Endothelial cell (in vitro differentiated cells): ENCODE measurements at regions not wholly inside any gene's neighbourhood (a gene's known extent, or its start where the extent isn't known, plus 50 kb on each side); places are given as distances from the start of the nearest gene placed in this dataset.

Experiments
- DNase-seq: peaks from one replicate; pipeline ENCODE4 v3.0.0; 2021; ENCODE audit warnings: low spot score
- H3K27ac Mint-ChIP-seq: one replicate; pipeline ENCODE4 v1.8.0; 2021; ENCODE audit warnings: mixed read lengths, inconsistent platforms; ENCODE audit not compliant: unreplicated experiment
- H3K27me3 Mint-ChIP-seq: one replicate; pipeline ENCODE4 v1.8.0; 2021; ENCODE audit warnings: mild to moderate bottlenecking, moderate library complexity, mixed read lengths, inconsistent platforms; ENCODE audit not compliant: unreplicated experiment
- H3K36me3 Mint-ChIP-seq: one replicate; pipeline ENCODE4 v1.8.0; 2021; ENCODE audit warnings: mild to moderate bottlenecking, low read depth, mixed read lengths, inconsistent platforms; ENCODE audit not compliant: unreplicated experiment
- H3K4me1 Mint-ChIP-seq: one replicate; pipeline ENCODE4 v1.8.0; 2021; ENCODE audit warnings: mild to moderate bottlenecking, mixed read lengths, inconsistent platforms; ENCODE audit not compliant: unreplicated experiment
- H3K4me3 Mint-ChIP-seq: one replicate; pipeline ENCODE4 v1.8.0; 2021; ENCODE audit warnings: mild to moderate bottlenecking, mixed read lengths, inconsistent platforms; ENCODE audit not compliant: unreplicated experiment
- H3K9me3 Mint-ChIP-seq: one replicate; pipeline ENCODE4 v1.8.0; 2021; ENCODE audit warnings: mixed read lengths, inconsistent platforms; ENCODE audit not compliant: unreplicated experiment
- TF ChIP-seq, protein P1 (sequence below): fragments of 200-600 bp; sonication (generic); IDR thresholded peaks from one replicate; pipeline ENCODE4 v1.5.0; 2021; ENCODE audit warnings: antibody characterized with exemption; ENCODE audit not compliant: unreplicated experiment

DNA sequence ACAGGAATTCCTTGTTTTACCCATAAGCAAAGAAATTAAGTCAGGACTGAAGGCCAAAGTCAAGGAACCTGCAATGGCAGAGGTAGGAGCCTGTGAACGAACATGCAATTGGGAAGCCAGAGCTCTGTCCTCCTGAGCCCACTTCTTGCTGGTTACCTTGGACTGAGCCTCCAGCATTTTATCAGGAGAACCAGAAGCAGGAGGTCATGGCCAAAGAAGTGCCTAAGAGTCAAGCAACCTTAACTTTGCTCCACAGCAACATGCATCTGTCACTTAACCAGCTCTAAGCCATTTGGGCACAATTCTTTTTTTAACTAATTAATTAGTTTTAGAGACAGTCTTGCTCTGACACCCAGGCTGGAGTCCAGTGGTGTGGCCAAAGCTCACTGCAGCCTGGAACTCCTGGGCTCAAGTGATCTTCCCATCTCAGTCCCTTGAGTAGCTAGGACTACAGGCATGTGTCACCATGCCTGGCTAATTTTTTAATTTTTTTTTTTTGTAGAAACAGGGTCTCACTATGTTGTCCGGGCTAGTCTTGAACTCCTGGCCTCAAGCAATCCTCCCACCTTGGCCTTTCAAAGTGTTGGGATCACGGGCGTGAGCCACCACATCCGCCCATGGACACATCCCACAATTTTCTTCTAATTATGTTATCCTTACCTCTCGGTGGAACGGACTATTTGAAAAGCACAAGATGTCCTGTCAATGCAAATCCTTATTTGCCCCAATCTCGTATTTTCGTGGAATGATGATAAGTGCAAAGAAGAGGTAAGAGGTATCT, 334.2 kb downstream of the CD83 start:
- H3K27me3 Mint-ChIP-seq: peaks cover 4% of the 10 kb centered on the region
- H3K4me3 Mint-ChIP-seq: no peak overlapping the region
- no peak for DNase-seq
- peaks cover 7% of the 10 kb centered on the region for H3K4me1 Mint-ChIP-seq
- no peaks in the 10 kb centered on the region for H3K36me3 Mint-ChIP-seq
- H3K9me3 Mint-ChIP-seq: no peaks in the 10 kb centered on the region
- H3K27ac Mint-ChIP-seq: no peak overlapping the region
- TF ChIP-seq, protein P1, sequence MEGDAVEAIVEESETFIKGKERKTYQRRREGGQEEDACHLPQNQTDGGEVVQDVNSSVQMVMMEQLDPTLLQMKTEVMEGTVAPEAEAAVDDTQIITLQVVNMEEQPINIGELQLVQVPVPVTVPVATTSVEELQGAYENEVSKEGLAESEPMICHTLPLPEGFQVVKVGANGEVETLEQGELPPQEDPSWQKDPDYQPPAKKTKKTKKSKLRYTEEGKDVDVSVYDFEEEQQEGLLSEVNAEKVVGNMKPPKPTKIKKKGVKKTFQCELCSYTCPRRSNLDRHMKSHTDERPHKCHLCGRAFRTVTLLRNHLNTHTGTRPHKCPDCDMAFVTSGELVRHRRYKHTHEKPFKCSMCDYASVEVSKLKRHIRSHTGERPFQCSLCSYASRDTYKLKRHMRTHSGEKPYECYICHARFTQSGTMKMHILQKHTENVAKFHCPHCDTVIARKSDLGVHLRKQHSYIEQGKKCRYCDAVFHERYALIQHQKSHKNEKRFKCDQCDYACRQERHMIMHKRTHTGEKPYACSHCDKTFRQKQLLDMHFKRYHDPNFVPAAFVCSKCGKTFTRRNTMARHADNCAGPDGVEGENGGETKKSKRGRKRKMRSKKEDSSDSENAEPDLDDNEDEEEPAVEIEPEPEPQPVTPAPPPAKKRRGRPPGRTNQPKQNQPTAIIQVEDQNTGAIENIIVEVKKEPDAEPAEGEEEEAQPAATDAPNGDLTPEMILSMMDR: no peak

DNA sequence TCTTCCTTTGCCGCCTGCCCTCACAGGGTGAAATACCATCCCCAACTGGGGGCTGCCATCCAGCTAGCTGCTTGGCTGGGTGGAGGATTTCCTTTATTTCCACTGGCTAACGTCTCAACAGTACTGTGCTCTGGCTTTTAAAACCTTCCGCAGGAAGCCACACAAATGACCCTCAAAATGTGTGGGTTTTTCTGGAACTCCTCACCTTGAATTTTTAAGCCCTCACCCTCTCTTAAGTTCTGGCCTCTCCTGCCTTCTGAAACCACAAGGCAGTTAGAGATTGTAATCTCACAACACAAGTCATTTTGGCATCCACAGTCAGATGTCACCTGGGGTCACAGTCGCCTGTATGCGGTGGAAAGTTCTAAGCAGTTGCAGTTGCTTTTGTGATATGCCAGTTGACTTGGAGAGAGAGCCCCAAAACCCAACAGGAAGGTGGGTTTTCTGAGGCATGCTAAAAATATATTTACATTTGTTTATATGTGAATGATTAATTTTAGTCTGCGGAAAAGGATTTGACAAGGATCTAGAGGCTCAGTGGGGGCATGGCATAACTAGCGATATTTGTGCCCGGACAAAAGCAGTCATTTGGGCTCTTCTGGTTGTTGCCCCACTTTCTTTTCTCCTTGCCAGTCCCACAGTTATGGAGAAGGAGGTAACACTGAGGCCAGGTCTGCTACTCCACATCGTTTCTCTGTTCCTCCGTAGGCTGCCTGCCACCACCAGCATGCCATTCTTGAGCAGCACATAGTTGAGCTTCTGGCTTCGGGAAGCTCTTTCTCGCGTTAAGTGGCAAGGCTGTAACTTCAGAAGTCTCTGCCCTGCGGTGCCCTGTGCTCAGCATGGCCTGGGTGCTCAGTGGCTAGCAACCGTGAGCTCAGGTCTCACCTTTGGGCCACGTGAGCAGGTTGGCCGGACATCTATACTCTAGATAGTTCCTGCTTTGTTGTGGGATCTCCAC, 335.3 kb downstream of the CD83 start:
- Mint-ChIP-seq H3K4me1 (peaks cover 7% of the 10 kb centered on the region), H3K27ac (no peak overlapping the region), H3K9me3 (no peaks in the 10 kb centered on the region), H3K27me3 (peaks cover 4% of the 10 kb centered on the region), H3K4me3 (no peak overlapping the region), H3K36me3 (no peaks in the 10 kb centered on the region)
- TF ChIP-seq, protein P1: no peak
- no peak for DNase-seq

DNA sequence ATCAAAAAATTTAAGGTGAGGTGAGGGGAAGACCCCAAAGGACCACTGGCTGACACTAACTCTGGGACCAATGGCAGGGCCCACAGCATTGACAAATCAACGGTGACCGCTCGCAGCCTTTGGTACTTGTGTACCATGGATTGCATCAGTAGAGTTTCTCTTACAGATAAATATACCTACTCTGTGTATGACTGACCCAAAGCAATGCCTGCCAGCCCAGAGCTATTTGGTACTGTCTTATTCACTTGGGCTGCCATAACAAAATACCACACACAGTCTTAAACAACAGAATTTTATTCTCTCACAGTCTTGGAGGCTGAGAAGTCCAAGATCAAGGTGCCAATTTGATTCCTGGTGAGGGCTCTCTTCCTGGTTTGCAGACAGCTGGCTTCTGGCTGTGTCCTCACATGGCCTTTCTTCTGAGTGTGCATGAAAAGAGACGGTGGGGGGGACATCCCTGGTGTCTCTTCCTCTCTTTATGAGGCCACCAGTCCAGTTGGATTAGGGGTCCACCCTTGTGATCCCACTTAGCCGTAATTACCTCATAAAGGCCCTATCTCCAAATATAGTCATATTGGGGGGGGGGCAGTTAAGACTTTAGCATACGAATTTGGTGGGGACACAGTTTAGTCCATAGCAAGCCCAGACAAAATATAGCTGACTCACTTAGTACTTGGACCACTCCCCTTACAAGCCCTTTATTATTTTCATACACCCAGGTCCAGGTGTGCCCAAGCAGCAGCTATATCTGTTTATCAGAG, 336.3 kb downstream of the CD83 start:
- H3K4me1 Mint-ChIP-seq: peaks cover 7% of the 10 kb centered on the region
- H3K27me3 Mint-ChIP-seq: peaks cover 4% of the 10 kb centered on the region
- H3K9me3 Mint-ChIP-seq: no peaks in the 10 kb centered on the region
- no peaks in the 10 kb centered on the region for H3K36me3 Mint-ChIP-seq
- TF ChIP-seq, protein P1: no peak
- no peak for DNase-seq
- H3K4me3 Mint-ChIP-seq: no peak overlapping the region
- no peak overlapping the region for H3K27ac Mint-ChIP-seq

DNA sequence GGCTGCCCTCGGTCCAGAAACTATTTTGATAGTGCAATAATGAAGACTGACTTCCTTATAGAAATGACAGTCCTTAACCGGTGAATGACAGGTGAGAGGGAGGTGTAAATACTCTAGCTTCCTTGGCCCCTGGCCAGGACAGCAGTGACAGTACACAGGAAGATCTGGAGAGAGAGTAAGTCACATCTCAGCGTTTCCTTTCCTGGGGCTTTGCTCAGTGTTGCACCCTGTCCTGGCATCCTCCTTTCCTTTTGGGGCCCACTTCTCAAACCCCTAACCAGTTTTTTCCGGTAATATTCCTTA, 336.9 kb downstream of the CD83 start:
- Mint-ChIP-seq H3K4me3 (no peak overlapping the region), H3K27ac (no peak overlapping the region), H3K4me1 (peaks cover 7% of the 10 kb centered on the region), H3K36me3 (no peaks in the 10 kb centered on the region), H3K9me3 (no peaks in the 10 kb centered on the region), H3K27me3 (peaks cover 4% of the 10 kb centered on the region)
- no peak for DNase-seq
- TF ChIP-seq, protein P1: no peak
